WTC11 (cell line): ENCODE measurements at regions not wholly inside any gene's neighbourhood (a gene's known extent, or its start where the extent isn't known, plus 50 kb on each side); places are given as distances from the start of the nearest gene placed in this dataset.

Experiments
- ATAC-seq: fragments of 200-7000 bp; cut with Tn5 transposase; 2 replicates; pipeline ENCODE4 v1.10.0; 2021; ENCODE audit warnings: mild to moderate bottlenecking, moderate library complexity
- CTCF ChIA-PET: fragments of 300-600 bp; sonication (Branson Sonifier 250); formaldehyde crosslinking; loops from one replicate; lab custom pipeline; 2021; ENCODE audit warnings: antibody characterized with exemption; lab: Charles Lee
- POLR2A ChIA-PET: fragments of 350-600 bp; sonication (Branson Sonifier 250); formaldehyde crosslinking; loops from one replicate; lab custom pipeline; 2021; ENCODE audit warnings: antibody characterized with exemption; lab: Charles Lee
- DNase-seq: peaks from one replicate; pipeline ENCODE4 v3.0.0; 2021; ENCODE audit warnings: low spot score
- H3K27ac Mint-ChIP-seq: 2 replicates; pipeline ENCODE4 v1.8.0; 2021; ENCODE audit warnings: mixed read lengths
- H3K27me3 Mint-ChIP-seq: 2 replicates; pipeline ENCODE4 v1.8.0; 2021; ENCODE audit warnings: low read depth, mild to moderate bottlenecking, moderate library complexity, mixed read lengths
- H3K36me3 Mint-ChIP-seq: 2 replicates; pipeline ENCODE4 v1.8.0; 2021; ENCODE audit warnings: mixed read lengths
- H3K4me1 Mint-ChIP-seq: 2 replicates; pipeline ENCODE4 v1.8.0; 2022; ENCODE audit warnings: mixed read lengths
- H3K4me3 Mint-ChIP-seq: 2 replicates; pipeline ENCODE4 v1.8.0; 2021; ENCODE audit warnings: mild to moderate bottlenecking, moderate library complexity, mixed read lengths
- H3K9me3 Mint-ChIP-seq: 2 replicates; pipeline ENCODE4 v1.8.0; 2021; ENCODE audit warnings: mixed read lengths
- ATF6 ChIP-seq: sonication (generic); formaldehyde crosslinking; IDR thresholded peaks from 2 replicates; pipeline ENCODE4 v1.8.1; 2023; ENCODE audit warnings: mild to moderate bottlenecking, missing genetic modification reagents
- CREM ChIP-seq: sonication (generic); formaldehyde crosslinking; IDR thresholded peaks from 2 replicates; pipeline ENCODE4 v1.8.1; 2022; ENCODE audit warnings: mild to moderate bottlenecking, missing genetic modification reagents, moderate library complexity
- FOXP4 ChIP-seq: sonication (generic); formaldehyde crosslinking; IDR thresholded peaks from 2 replicates; pipeline ENCODE4 v1.8.0; 2022; ENCODE audit warnings: mild to moderate bottlenecking, missing genetic modification reagents
- NR1H2 ChIP-seq: sonication (generic); formaldehyde crosslinking; IDR thresholded peaks from 2 replicates; pipeline ENCODE4 v1.9.0; 2021; ENCODE audit warnings: mild to moderate bottlenecking, moderate library complexity, missing genetic modification reagents
- OVOL2 ChIP-seq: fragments of 250-450 bp; sonication (Bioruptor Pico); IDR thresholded peaks from 2 replicates; pipeline ENCODE4 v1.9.0; 2021; ENCODE audit warnings: mild to moderate bottlenecking, borderline replicate concordance
- PRRX2 ChIP-seq: fragments of 250-450 bp; sonication (Bioruptor Pico); IDR thresholded peaks from 2 replicates; pipeline ENCODE4 v1.8.0; 2021; ENCODE audit warnings: mild to moderate bottlenecking
- TEAD1 ChIP-seq: sonication (generic); formaldehyde crosslinking; IDR thresholded peaks from 2 replicates; pipeline ENCODE4 v1.8.0; 2022; ENCODE audit warnings: mild to moderate bottlenecking, missing genetic modification reagents
- TEAD4 ChIP-seq: sonication (generic); formaldehyde crosslinking; IDR thresholded peaks from 2 replicates; pipeline ENCODE4 v1.8.0; 2022; ENCODE audit warnings: mild to moderate bottlenecking, missing genetic modification reagents
- TP53 ChIP-seq: sonication (generic); formaldehyde crosslinking; IDR thresholded peaks from 2 replicates; pipeline ENCODE4 v1.8.1; 2023; ENCODE audit warnings: mild to moderate bottlenecking, missing genetic modification reagents
- USF1 ChIP-seq: sonication (generic); formaldehyde crosslinking; IDR thresholded peaks from 2 replicates; pipeline ENCODE4 v1.8.0; 2022; ENCODE audit warnings: mild to moderate bottlenecking, missing genetic modification reagents
- ZNF138 ChIP-seq: sonication (generic); formaldehyde crosslinking; conservative IDR thresholded peaks from 2 replicates; pipeline ENCODE4 v1.8.1; 2022; ENCODE audit warnings: mild to moderate bottlenecking, moderate library complexity, missing genetic modification reagents
- ZNF281 ChIP-seq: sonication (generic); formaldehyde crosslinking; IDR thresholded peaks from 2 replicates; pipeline ENCODE4 v1.8.0; 2023; ENCODE audit warnings: mild to moderate bottlenecking, missing genetic modification reagents
- ZNF425 ChIP-seq: fragments of 250-450 bp; sonication (Bioruptor Pico); conservative IDR thresholded peaks from 2 replicates; pipeline ENCODE4 v1.9.0; 2021; ENCODE audit warnings: mild to moderate bottlenecking
- TF ChIP-seq, protein P1 (sequence below): fragments of 200-600 bp; IDR thresholded peaks from 2 replicates; pipeline ENCODE4 v1.8.0; 2022; ENCODE audit warnings: antibody characterized with exemption

DNA sequence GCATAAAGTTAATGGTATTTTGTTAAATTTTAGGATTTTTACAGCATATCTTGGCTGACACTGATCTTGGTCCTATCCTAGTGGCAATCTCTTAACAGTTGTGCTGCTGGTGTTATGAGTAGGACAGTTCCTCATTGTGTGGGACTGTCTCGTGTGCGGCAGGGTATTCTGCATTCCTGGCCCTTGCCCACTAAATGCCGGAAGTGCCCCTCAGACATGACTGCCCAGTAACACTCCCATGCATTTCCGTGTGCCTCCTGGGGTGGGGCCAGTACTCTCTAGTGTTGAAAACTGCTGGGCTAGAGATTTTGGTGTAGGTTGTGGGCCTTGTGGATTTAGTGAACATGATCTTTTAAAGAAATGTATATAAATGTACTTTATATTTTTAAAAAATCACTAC is 227.1 kb upstream of the DMRT1 start:
- Mint-ChIP-seq H3K4me3 (no peak overlapping the region), H3K27ac (no peak overlapping the region), H3K9me3 (no peaks in the 10 kb centered on the region), H3K4me1 (peaks cover 21% of the 10 kb centered on the region), H3K27me3 (no peaks in the 10 kb centered on the region), H3K36me3 (no peaks in the 10 kb centered on the region)
- no peak for DNase-seq
- ChIA-PET POLR2A (no interaction called here), CTCF (interaction anchor here (1.5 to 2.1 kb wide), 3 partner anchors 144 to 150 kb away, joined by 5 to 11 read pairs (median 7); no protein-coding TSS in a partner anchor)
- no peak for ATAC-seq
- TF ChIP-seq TEAD4 (CRISPR knock-in tag) (no peak), PRRX2 (CRISPR knock-in tag) (no peak), ATF6 (CRISPR knock-in tag) (no peak), ZNF281 (no peak)

DNA sequence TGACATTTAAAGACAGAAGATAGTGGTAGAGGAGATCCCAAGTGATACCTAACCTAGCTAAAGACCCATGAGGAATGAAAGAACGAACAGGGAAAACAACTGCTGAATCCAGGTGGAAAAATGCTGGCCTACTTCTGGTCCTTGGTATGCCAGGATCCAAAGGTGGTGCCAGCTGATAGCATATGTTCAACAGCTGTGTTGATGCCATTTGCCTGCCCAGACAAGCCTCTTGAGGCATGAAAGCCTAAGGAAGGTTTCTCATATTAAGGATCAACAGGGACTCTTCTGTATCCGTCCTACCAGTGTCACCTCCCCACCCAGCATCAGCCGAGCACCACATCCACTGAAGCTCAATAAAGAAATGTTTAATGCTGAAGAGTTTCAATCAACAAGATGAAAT is 225.7 kb upstream of the DMRT1 start:
- Mint-ChIP-seq H3K9me3 (no peaks in the 10 kb centered on the region), H3K4me1 (peaks cover 21% of the 10 kb centered on the region), H3K4me3 (no peak overlapping the region), H3K27ac (no peak overlapping the region), H3K27me3 (no peaks in the 10 kb centered on the region), H3K36me3 (no peaks in the 10 kb centered on the region)
- ATAC-seq, result no peak
- DNase-seq, result no peak
- TF ChIP-seq ZNF425 (CRISPR knock-in tag) (no peak), ZNF281 (no peak), TP53 (no peak), ZNF138 (CRISPR knock-in tag) (no peak), FOXP4 (CRISPR knock-in tag) (no peak), OVOL2 (CRISPR knock-in tag) (no peak), CREM (CRISPR knock-in tag) (no peak), NR1H2 (CRISPR knock-in tag) (no peak), USF1 (CRISPR knock-in tag) (no peak), TEAD1 (no peak)
- TF ChIP-seq, protein P1, sequence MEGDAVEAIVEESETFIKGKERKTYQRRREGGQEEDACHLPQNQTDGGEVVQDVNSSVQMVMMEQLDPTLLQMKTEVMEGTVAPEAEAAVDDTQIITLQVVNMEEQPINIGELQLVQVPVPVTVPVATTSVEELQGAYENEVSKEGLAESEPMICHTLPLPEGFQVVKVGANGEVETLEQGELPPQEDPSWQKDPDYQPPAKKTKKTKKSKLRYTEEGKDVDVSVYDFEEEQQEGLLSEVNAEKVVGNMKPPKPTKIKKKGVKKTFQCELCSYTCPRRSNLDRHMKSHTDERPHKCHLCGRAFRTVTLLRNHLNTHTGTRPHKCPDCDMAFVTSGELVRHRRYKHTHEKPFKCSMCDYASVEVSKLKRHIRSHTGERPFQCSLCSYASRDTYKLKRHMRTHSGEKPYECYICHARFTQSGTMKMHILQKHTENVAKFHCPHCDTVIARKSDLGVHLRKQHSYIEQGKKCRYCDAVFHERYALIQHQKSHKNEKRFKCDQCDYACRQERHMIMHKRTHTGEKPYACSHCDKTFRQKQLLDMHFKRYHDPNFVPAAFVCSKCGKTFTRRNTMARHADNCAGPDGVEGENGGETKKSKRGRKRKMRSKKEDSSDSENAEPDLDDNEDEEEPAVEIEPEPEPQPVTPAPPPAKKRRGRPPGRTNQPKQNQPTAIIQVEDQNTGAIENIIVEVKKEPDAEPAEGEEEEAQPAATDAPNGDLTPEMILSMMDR, result no peak
- ChIA-PET POLR2A (no interaction called here), CTCF (interaction anchor here (1.5 kb wide), 1 partner anchor 149 kb away, joined by 5 read pairs; no protein-coding TSS in a partner anchor)
